ENCODE measurements at regions not wholly inside any gene's neighbourhood (a gene's known extent, or its start where the extent isn't known, plus 50 kb on each side); places are given as distances from the start of the nearest gene placed in this dataset.

- TF ChIP-seq EP300 (IDR thresholded peaks at IDR 0.05) (no peak), CTCF (IDR thresholded peaks at IDR 0.05) (no peak)
These were observed 138.9 kb upstream of the RORA start for GRCh38 chr15:61367953-61368352.

All from tibial nerve (tissue), 4 donors.